Right cardiac atrium (tissue), 5 donors: ENCODE measurements at regions not wholly inside any gene's neighbourhood (a gene's known extent, or its start where the extent isn't known, plus 50 kb on each side); places are given as distances from the start of the nearest gene placed in this dataset.

Experiments
- ATAC-seq, 2 donors: fragments of 200-7000 bp; cut with Tn5 transposase; one replicate each; pipeline versions ENCODE4 v1.8.0 to v1.9.1; 2020; ENCODE audit warnings: moderate library complexity in 2 of 2, mild to moderate bottlenecking in 1 of 2
- DNase-seq, 3 donors: peaks; one replicate each; pipeline ENCODE4 v3.0.0-alpha.2; 2020
- H3K27ac ChIP-seq: one replicate; pipeline ENCODE4 v1.5.1; 2013; ENCODE audit warnings: mild to moderate bottlenecking, low read length, control low read depth, moderate library complexity
- H3K27me3 ChIP-seq: one replicate; pipeline ENCODE4 v1.6.1; 2013; ENCODE audit not compliant: control insufficient read depth, insufficient read depth
- H3K4me1 ChIP-seq: one replicate; pipeline ENCODE4 v1.6.1; 2013; ENCODE audit warnings: low read length; ENCODE audit not compliant: control insufficient read depth, insufficient read depth
- H3K4me3 ChIP-seq: one replicate; pipeline ENCODE4 v1.5.1; 2013; ENCODE audit warnings: low read length, control low read depth
- H3K9me3 ChIP-seq: one replicate; pipeline ENCODE4 v1.6.1; 2013; ENCODE audit warnings: low read length; ENCODE audit not compliant: control insufficient read depth
- WGBS: extraction: QIAGEN DNeasy Blood & Tissue Kit; methylation state at CpG from one replicate; pipeline ENCODE4 v1.1.7; 2013; 5-methylcytosine and 5-hydroxymethylcytosine counted together
- intact Hi-C, 4 donors: fragments of 100-400 bp; cut with DNase I; formaldehyde crosslinking; loops; one replicate each; pipeline versions ENCODE4 v1.11.0 to v1.14.0; 2022 to 2023
- donor health status: healthy with polysubstance abuse.
- donor health status: DM: no; HTN: yes; CAD: no.
- donor health status: DM: no; HTN: no; CAD: no.
- donor health status: DM: no; HTN: yes; CAD: no; lungs with severe emphysema.
- donor health status: DM: yes; HTN: yes; CAD: no.

- H3K27me3 ChIP-seq, result no peaks in the 10 kb centered on the region
- intact Hi-C loops, result loop anchor here in 2 of 4 donors (5.0 to 10.0 kb wide), 3 partner anchors 57 to 727 kb away; no protein-coding TSS in a partner anchor
- H3K4me1 ChIP-seq, result no peaks in the 10 kb centered on the region
- no peak overlapping the region for H3K4me3 ChIP-seq
- no peaks in the 10 kb centered on the region for H3K9me3 ChIP-seq
- ATAC-seq (no peak), DNase-seq (peak; percentile 7 to 52 (median 43))
- 80% methylated on average over 37 of the region's 37 CpGs for WGBS
- no peak overlapping the region for H3K27ac ChIP-seq
Observed at GRCh38 chr22:49301398-49302149, 526.1 kb downstream of the BRD1 start.

DNA sequence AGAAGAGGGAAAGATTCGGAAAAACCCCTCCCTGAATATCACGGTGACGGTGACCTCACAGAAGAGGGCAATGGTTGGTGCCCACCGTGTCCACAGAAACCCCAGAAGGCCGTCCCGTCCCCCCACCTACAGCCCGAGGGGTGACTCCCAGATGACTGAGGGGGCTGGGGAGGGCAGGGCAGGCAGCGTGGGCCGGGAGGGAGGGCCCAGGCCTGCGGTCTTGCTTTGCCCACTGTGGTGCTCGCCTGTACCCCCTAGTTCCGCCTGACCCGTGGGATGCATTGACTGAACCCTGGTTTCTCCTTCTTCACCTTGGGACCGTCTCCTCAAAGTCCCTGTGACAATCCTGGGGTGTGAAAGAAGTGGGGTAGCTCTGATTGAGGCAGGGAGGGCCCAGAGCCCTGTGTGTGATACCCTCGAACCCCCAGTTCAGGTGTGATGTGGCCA, 526.7 kb downstream of the BRD1 start:
- Histone ChIP-seq H3K9me3 (no peaks in the 10 kb centered on the region), H3K27ac (no peak overlapping the region), H3K4me1 (no peaks in the 10 kb centered on the region), H3K27me3 (no peaks in the 10 kb centered on the region), H3K4me3 (no peak overlapping the region)
- DNase-seq (peak in 2 of 3 donors; percentile 5 to 28), ATAC-seq (no peak)
- intact Hi-C loops, result loop anchor here in 2 of 4 donors (5.0 to 10.0 kb wide), 3 partner anchors 56 to 726 kb away; no protein-coding TSS in a partner anchor
- 80% methylated on average over 15 of the region's 15 CpGs for WGBS

GRCh38 chr22:49300241-49300640, 527.4 kb downstream of the BRD1 start:
- DNase-seq (peak in 1 of 3 donors; percentile 2), ATAC-seq (no peak)
- Histone ChIP-seq H3K27ac (no peak overlapping the region), H3K27me3 (no peaks in the 10 kb centered on the region), H3K9me3 (no peaks in the 10 kb centered on the region), H3K4me1 (no peaks in the 10 kb centered on the region), H3K4me3 (no peak overlapping the region)
- intact Hi-C loops, result loop anchor here in 2 of 4 donors (5.0 to 10.0 kb wide), 3 partner anchors 55 to 725 kb away; no protein-coding TSS in a partner anchor
- 78% methylated on average over 11 of the region's 11 CpGs for WGBS

- no peaks in the 10 kb centered on the region for H3K27me3 ChIP-seq
- WGBS, result 87% methylated on average over 13 of the region's 13 CpGs
- no peak overlapping the region for H3K4me3 ChIP-seq
- intact Hi-C loops, result loop anchor here in 2 of 4 donors (5.0 to 10.0 kb wide), 3 partner anchors 55 to 725 kb away; no protein-coding TSS in a partner anchor
- H3K4me1 ChIP-seq, result no peaks in the 10 kb centered on the region
- ATAC-seq (no peak), DNase-seq (peak in 2 of 3 donors; percentile 3 to 39)
- no peaks in the 10 kb centered on the region for H3K9me3 ChIP-seq
- no peak overlapping the region for H3K27ac ChIP-seq
Observed at GRCh38 chr22:49299821-49300231, 527.8 kb downstream of the BRD1 start.

- WGBS, result 86% methylated on average over 34 of the region's 34 CpGs
- no peaks in the 10 kb centered on the region for H3K27me3 ChIP-seq
Observed at GRCh38 chr22:49298834-49299750, 528.6 kb downstream of the BRD1 start.

DNA sequence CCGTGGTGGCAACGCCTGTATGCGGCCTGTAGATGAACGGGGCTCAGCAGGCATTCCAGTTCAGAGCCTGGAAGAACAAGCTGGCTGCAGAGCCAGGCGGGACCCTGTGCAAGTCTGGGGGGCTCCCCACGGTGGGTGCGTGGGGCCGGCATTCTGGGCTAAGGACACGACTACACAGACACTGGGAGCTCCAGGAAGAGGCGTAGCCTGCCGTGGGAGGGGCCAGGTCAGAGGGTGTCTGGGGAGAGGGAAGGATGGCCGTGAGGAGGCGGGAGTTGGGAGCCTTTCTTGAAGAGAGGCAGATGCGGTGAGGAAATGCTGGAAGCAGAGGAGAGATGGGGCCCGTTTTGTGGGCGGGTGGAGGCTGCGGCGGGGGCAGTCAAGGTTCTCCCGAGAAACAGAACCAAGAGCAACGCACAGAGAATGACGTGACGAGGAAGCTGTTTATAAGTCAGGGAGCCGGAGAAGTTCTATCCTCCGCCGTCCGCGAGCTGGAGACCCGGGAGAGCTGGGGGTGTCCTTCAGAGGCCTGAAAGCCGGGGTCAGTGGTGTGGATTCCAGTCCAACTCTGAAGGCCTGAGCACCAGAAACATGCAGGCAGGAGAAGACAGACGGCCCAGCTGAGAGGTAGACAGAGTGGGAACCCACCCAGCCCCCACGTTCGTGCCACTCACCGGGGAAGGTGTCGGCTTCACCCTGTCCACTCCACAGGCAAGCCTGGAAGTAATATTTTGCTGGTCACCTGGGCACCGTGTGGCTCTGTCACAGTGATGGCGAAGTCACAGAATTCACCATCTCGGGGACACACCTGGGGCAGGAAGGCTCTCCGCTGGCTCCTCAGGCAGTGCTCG, 529.6 kb downstream of the BRD1 start:
- ATAC-seq (no peak), DNase-seq (peak in 2 of 3 donors; percentile 3 to 28)
- Histone ChIP-seq H3K4me3 (no peak overlapping the region), H3K27me3 (no peaks in the 10 kb centered on the region), H3K4me1 (no peaks in the 10 kb centered on the region), H3K27ac (no peak overlapping the region), H3K9me3 (peaks cover 2% of the 10 kb centered on the region)
- intact Hi-C loops, result no loop called here
- 77% methylated on average over 39 of the region's 39 CpGs for WGBS

More at GRCh38 chr22:49298834-49299750, 528.6 kb downstream of the BRD1 start:
- Histone ChIP-seq H3K27ac (no peak overlapping the region), H3K9me3 (no peaks in the 10 kb centered on the region), H3K4me1 (no peaks in the 10 kb centered on the region), H3K4me3 (no peak overlapping the region)
- intact Hi-C loops, result no loop called here
- no peak for ATAC-seq
- DNase-seq, result peak in 2 of 3 donors; percentile 2 to 31

DNA sequence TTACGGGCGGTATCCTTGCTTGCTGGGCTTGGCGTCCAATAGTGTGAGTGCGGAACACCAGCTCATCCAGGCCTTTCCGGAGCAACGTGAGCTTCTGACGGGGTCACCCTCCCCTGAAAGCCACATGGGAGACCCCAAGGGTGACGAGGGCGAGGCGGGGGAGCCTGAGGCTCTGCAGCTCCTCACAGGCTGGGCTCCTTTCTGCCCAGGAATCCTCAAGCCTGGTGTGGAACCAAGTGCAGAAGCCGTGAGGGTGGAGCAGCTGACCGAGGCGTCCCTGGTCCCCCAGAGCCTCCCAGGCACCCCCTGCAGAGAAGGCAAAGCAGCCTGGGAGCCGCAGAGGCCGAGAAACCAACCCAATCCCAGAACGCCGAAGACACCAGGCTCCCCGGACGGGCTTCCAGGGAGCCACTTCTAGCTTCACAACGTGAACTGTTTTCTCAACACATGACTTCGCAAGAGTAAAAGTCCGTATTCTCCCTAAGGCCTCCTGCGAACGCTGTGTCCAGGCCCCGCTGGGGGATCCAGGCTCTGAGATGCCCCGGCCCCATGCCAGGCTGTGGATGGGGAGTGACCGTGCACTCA, 530.3 kb downstream of the BRD1 start:
- ATAC-seq, result no peak
- no peaks in the 10 kb centered on the region for H3K27me3 ChIP-seq
- 84% methylated on average over 27 of the region's 27 CpGs for WGBS
- intact Hi-C loops, result no loop called here
- H3K4me1 ChIP-seq, result no peaks in the 10 kb centered on the region
- H3K27ac ChIP-seq, result no peak overlapping the region
- peaks cover 2% of the 10 kb centered on the region for H3K9me3 ChIP-seq
- DNase-seq, result peak in 1 of 3 donors; percentile 41
- H3K4me3 ChIP-seq, result no peak overlapping the region

- no peak overlapping the region for H3K27ac ChIP-seq
- H3K4me1 ChIP-seq, result no peaks in the 10 kb centered on the region
- ATAC-seq, result no peak
- intact Hi-C loops, result no loop called here
- no peaks in the 10 kb centered on the region for H3K27me3 ChIP-seq
- 87% methylated on average over 11 of the region's 11 CpGs for WGBS
- no peak overlapping the region for H3K4me3 ChIP-seq
- peaks cover 2% of the 10 kb centered on the region for H3K9me3 ChIP-seq
- DNase-seq, result peak in 1 of 3 donors; percentile 24
Observed at GRCh38 chr22:49296561-49296960, 531.1 kb downstream of the BRD1 start.

- WGBS, result 82% methylated on average over 18 of the region's 18 CpGs
- H3K27me3 ChIP-seq, result no peaks in the 10 kb centered on the region
- no peak for ATAC-seq
Observed at GRCh38 chr22:49295851-49296560, 531.7 kb downstream of the BRD1 start.

GRCh38 chr22:49295465-49295743, 532.3 kb downstream of the BRD1 start:
- Histone ChIP-seq H3K27me3 (no peaks in the 10 kb centered on the region), H3K4me1 (no peaks in the 10 kb centered on the region), H3K9me3 (peaks cover 2% of the 10 kb centered on the region), H3K27ac (no peak overlapping the region), H3K4me3 (no peak overlapping the region)
- DNase-seq, result peak in 1 of 3 donors; percentile 10
- intact Hi-C loops, result no loop called here
- whole genome bisulfite sequencing, result 88% methylated on average over 5 of the region's 5 CpGs
- no peak for ATAC-seq

More at GRCh38 chr22:49295851-49296560, 531.7 kb downstream of the BRD1 start:
- H3K4me1 ChIP-seq, result no peaks in the 10 kb centered on the region
- intact Hi-C loops, result no loop called here
- peaks cover 2% of the 10 kb centered on the region for H3K9me3 ChIP-seq
- peak in 1 of 3 donors; percentile 43 for DNase-seq
- H3K4me3 ChIP-seq, result no peak overlapping the region
- no peak overlapping the region for H3K27ac ChIP-seq
